Esophagus squamous epithelium (tissue), 5 donors: ENCODE measurements at regions not wholly inside any gene's neighbourhood (a gene's known extent, or its start where the extent isn't known, plus 50 kb on each side); places are given as distances from the start of the nearest gene placed in this dataset.
A peak's percentile ranks its signal among the peaks of the same experiment; 100 is the strongest.

Source experiments
- DNase-seq: peaks from one replicate; lab custom pipeline; 2025; lab: John Stamatoyannopoulos, UW
- H3K27ac ChIP-seq, 4 donors: fragments of 200-600 bp; sonication (generic); one replicate each; pipeline ENCODE4 v1.5.1; 2016 to 2019; ENCODE audit warnings: mild to moderate bottlenecking in 1 of 4
- H3K27me3 ChIP-seq, 4 donors: fragments of 200-600 bp; sonication (generic); 1 replicate in 3 of 4; 2 replicates in 1 of 4; pipeline versions ENCODE4 v1.5.1 to v1.6.0; 2017 to 2021; ENCODE audit warnings: antibody characterized with exemption in 1 of 4
- H3K36me3 ChIP-seq, 3 donors: fragments of 200-600 bp; sonication (generic); one replicate each; pipeline ENCODE4 v1.5.1; 2016 to 2019
- H3K4me1 ChIP-seq, 3 donors: fragments of 200-600 bp; sonication (generic); one replicate each; pipeline ENCODE4 v1.5.1; 2017 to 2019
- H3K4me3 ChIP-seq, 4 donors: fragments of 200-600 bp; sonication (generic); 1 replicate in 3 of 4; 2 replicates in 1 of 4; pipeline ENCODE4 v1.5.1; 2016 to 2019; ENCODE audit warnings: mild to moderate bottlenecking in 2 of 4, moderate library complexity in 1 of 4
- H3K9me3 ChIP-seq, 3 donors: fragments of 200-600 bp; sonication (generic); one replicate each; pipeline ENCODE4 v1.5.1; 2016 to 2019
- POLR2A ChIP-seq, 4 donors: fragments of 450-650 bp; IDR thresholded peaks; one replicate each; pipeline ENCODE4 v1.6.1; 2017; ENCODE audit warnings: antibody characterized with exemption in 4 of 4, mild to moderate bottlenecking in 4 of 4, moderate library complexity in 3 of 4
- WGBS, 2 donors: methylation state at CpG; one replicate each; pipeline ENCODE4 v1.1.5; 2018; 5-methylcytosine and 5-hydroxymethylcytosine counted together
- intact Hi-C: fragments of 100-400 bp; cut with DNase I; formaldehyde crosslinking; loops from one replicate; pipeline ENCODE4 v1.15.0; 2022
- TF ChIP-seq, protein P1 (sequence below), 6 experiments: fragments of 450-650 bp in 4 of 6; fragments of 200-600 bp in 2 of 6; sonication (generic) in 2 of 6; IDR thresholded peaks; one replicate each; pipeline ENCODE4 v1.5.1; 2016 to 2019; ENCODE audit warnings: antibody characterized with exemption in 6 of 6, mild to moderate bottlenecking in 4 of 6, moderate library complexity in 4 of 6
- donor health status: DM: yes; HTN: yes; CAD: no.

DNA sequence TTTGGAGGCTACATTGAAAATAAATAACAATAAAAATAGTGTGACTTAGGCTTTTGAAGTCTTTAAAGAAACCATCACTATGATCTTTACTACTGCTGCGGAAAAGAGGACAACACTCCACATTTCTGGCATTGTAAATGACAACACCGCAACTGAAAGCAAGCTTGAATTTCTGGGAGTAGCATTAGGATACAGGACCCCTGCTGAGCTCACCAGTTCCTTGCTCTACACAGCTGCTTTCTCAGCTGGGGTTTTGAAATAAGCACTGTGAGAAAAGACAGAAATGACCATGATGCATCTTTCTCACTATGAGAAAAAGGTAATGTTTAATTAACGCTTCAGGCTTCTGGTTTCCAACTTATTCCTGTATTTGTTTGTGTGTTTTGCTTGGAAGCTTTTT, 168.0 kb downstream of the TAF11L14 start:
- no peak overlapping the region for H3K4me3 ChIP-seq
- intact Hi-C loops = no loop called here
- no peak for DNase-seq
- no peak overlapping the region for H3K27ac ChIP-seq
- no peaks in the 10 kb centered on the region for H3K27me3 ChIP-seq
- peaks cover 3 to 23% (median 7%) of the 10 kb centered on the region in 3 donors for H3K4me1 ChIP-seq
- no peaks in the 10 kb centered on the region for H3K36me3 ChIP-seq
- no peak for TF ChIP-seq POLR2A (IDR thresholded peaks at IDR 0.05)
- TF ChIP-seq, protein P1, sequence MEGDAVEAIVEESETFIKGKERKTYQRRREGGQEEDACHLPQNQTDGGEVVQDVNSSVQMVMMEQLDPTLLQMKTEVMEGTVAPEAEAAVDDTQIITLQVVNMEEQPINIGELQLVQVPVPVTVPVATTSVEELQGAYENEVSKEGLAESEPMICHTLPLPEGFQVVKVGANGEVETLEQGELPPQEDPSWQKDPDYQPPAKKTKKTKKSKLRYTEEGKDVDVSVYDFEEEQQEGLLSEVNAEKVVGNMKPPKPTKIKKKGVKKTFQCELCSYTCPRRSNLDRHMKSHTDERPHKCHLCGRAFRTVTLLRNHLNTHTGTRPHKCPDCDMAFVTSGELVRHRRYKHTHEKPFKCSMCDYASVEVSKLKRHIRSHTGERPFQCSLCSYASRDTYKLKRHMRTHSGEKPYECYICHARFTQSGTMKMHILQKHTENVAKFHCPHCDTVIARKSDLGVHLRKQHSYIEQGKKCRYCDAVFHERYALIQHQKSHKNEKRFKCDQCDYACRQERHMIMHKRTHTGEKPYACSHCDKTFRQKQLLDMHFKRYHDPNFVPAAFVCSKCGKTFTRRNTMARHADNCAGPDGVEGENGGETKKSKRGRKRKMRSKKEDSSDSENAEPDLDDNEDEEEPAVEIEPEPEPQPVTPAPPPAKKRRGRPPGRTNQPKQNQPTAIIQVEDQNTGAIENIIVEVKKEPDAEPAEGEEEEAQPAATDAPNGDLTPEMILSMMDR (IDR thresholded peaks at IDR 0.05) = no peak
- 50 to 74% methylated on average over 3 of the region's 3 CpGs for WGBS, 2 donors
- no peaks in the 10 kb centered on the region for H3K9me3 ChIP-seq

DNA sequence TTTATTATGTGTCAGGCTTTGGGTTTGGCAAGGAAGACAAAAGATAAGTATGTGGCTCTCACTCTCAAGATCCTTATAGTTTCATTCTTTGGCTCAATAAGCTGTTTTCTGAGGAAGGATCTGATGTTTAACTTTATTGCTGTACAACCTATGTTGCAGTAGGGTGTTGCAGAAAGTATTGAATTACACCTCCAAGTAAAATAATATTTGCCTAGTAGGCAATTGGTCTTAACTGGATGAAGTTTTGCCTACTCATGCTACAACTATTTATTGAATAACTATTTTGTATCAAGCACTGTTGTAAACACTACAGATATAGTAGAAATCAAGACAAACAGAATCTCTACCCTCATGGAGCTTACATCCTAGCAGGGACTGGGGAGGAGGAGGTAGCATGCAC, 169.7 kb downstream of the TAF11L14 start:
- Histone ChIP-seq H3K27ac (no peak overlapping the region), H3K27me3 (no peaks in the 10 kb centered on the region), H3K4me1 (peaks cover 3 to 21% (median 7%) of the 10 kb centered on the region in 3 donors), H3K9me3 (no peaks in the 10 kb centered on the region), H3K4me3 (no peak overlapping the region), H3K36me3 (no peaks in the 10 kb centered on the region)
- no peak for DNase-seq
- TF ChIP-seq, protein P1 (IDR thresholded peaks at IDR 0.05) = no peak
- no peak for TF ChIP-seq POLR2A (IDR thresholded peaks at IDR 0.05)
- intact Hi-C loops = no loop called here

DNA sequence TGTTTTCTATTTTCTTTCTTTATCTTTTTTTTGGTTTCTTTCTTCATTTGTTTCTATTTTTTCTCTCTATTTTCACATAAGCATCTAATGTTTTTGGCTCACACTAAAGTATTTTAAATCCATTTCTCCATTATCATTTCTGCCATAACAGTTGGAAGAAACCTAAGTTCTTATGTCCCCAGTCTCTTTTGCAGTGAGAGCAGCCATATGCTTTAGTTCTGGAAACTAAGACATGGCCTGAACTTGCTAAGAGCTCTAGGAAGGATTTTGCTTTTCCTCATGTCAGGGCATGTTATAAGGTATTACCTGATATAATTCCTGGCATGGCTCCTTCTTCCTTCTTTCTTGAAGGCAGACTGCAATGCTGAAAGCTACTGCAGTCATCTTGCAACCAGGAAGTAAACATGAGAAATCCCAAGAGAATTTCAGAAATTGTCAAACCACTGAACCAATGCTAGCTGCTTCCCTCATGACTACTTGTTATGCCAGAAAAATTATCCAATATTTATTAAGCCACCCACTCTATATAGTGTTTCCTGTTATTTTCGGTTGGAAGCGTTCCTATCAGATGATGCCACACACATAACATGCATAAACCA, 171.1 kb downstream of the TAF11L14 start:
- DNase-seq = no peak
- TF ChIP-seq, protein P1 (IDR thresholded peaks at IDR 0.05) = no peak
- H3K36me3 ChIP-seq = no peaks in the 10 kb centered on the region
- H3K4me3 ChIP-seq = no peak overlapping the region
- intact Hi-C loops = no loop called here
- peaks cover 3 to 21% (median 7%) of the 10 kb centered on the region in 3 donors for H3K4me1 ChIP-seq
- WGBS, 2 donors = 25 to 33% methylated on average over 2 of the region's 2 CpGs
- peak overlapping the region in 3 of 4 donors; percentile 35 to 45 (median 42) for H3K27ac ChIP-seq
- H3K9me3 ChIP-seq = no peaks in the 10 kb centered on the region
- H3K27me3 ChIP-seq = no peaks in the 10 kb centered on the region

DNA sequence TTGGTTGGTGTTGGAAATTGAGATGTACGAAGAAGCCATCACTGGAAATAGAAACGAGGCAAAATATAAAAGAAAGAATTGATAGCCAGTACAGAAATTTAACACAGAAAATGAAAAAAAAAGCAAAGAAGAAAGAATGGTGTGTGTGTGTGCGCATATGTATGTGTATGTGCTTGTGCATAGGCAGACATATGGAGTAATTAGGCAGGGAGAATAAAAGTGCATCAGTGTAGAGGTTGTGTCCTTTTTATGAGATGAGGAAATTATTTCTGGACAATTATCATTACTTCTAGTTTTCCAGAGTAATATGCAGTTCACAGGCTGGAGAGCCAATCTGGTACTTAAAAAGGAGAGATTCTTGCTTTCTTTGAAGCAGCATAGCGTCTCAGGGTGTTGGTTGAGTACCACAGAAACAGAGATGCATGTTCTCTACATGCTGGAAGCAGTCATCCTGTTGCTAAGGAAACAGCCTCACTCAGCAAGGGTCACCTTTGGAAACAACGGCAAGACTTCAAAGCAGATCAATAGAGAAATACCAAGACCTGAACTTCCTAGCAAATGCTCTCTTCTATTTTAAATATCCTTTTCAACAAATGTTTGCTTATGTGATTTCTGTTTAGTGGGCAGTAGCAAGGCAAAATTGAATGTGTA, 172.7 kb downstream of the TAF11L14 start:
- H3K27me3 ChIP-seq = no peaks in the 10 kb centered on the region
- TF ChIP-seq, protein P1 (IDR thresholded peaks at IDR 0.05) = no peak
- TF ChIP-seq POLR2A (IDR thresholded peaks at IDR 0.05) = no peak
- no peaks in the 10 kb centered on the region for H3K36me3 ChIP-seq
- H3K27ac ChIP-seq = no peak overlapping the region
- DNase-seq = no peak
- peaks cover 3 to 21% (median 7%) of the 10 kb centered on the region in 3 donors for H3K4me1 ChIP-seq
- no peaks in the 10 kb centered on the region for H3K9me3 ChIP-seq
- H3K4me3 ChIP-seq = no peak overlapping the region
- intact Hi-C loops = no loop called here
- WGBS, 2 donors = 65 to 79% methylated on average over 5 of the region's 5 CpGs

DNA sequence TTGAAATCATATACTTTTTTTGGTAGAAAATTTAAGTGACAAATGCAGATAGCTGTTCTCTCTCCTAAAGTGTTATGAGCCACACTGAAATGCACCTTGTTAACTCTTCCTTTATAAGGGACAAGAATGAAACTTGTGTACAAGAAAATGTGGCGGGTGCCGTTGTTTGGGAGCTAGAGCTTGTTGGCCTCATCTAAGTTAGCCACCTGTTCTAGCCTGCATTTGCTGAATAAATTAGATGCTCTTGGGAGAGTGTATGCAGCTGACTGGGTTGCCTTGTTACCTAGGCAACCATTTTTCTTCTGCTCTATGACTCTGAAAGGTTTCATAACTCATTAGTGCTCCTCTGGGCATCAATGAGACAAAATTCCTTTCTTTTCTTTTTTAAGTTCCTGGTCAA, 174.3 kb downstream of the TAF11L14 start:
- H3K4me1 ChIP-seq = peaks cover 3 to 21% (median 7%) of the 10 kb centered on the region in 3 donors

More for the DNA sequence above, 174.3 kb downstream of the TAF11L14 start:
- DNase-seq = no peak
- Histone ChIP-seq H3K4me3 (no peak overlapping the region), H3K27ac (no peak overlapping the region), H3K36me3 (no peaks in the 10 kb centered on the region), H3K27me3 (no peaks in the 10 kb centered on the region), H3K9me3 (no peaks in the 10 kb centered on the region)
- TF ChIP-seq POLR2A (IDR thresholded peaks at IDR 0.05) = no peak
- TF ChIP-seq, protein P1 (IDR thresholded peaks at IDR 0.05) = no peak
- 79 to 84% methylated on average over 2 of the region's 2 CpGs for WGBS, 2 donors
- intact Hi-C loops = no loop called here
